ENCODE measurements at regions not wholly inside any gene's neighbourhood (a gene's known extent, or its start where the extent isn't known, plus 50 kb on each side); places are given as distances from the start of the nearest gene placed in this dataset.

- no peaks in the 10 kb centered on the region for H3K9me3 ChIP-seq (replicated peaks; ENCODE audit: low read length)
- no peak overlapping the region for H3K4me3 ChIP-seq (ENCODE audit: low read length)
- no peaks in the 10 kb centered on the region for H3K36me3 ChIP-seq (ENCODE audit: insufficient read depth, low read length)
- H3K4me1 ChIP-seq (ENCODE audit: control insufficient read depth, insufficient read depth, low read length), result peaks cover 5% of the 10 kb centered on the region
- peaks cover 2% of the 10 kb centered on the region for H3K27me3 ChIP-seq (ENCODE audit: control insufficient read depth, insufficient read depth, low read length)
- no peak overlapping the region for H3K4me2 ChIP-seq (ENCODE audit: low read length)
- no peak overlapping the region for H3K9ac ChIP-seq (ENCODE audit: low read depth, low read length)
Measured at GRCh38 chr13:34340534-34340933, 522.6 kb downstream of the RFC3 start.

- Histone ChIP-seq H3K27me3 (ENCODE audit: control insufficient read depth, insufficient read depth, low read length) (no peaks in the 10 kb centered on the region), H3K9ac (ENCODE audit: low read depth, low read length) (no peak overlapping the region), H3K4me1 (ENCODE audit: control insufficient read depth, insufficient read depth, low read length) (peaks cover 6% of the 10 kb centered on the region), H3K4me2 (ENCODE audit: low read length) (no peak overlapping the region), H3K9me3 (replicated peaks; ENCODE audit: low read length) (no peaks in the 10 kb centered on the region), H3K36me3 (ENCODE audit: insufficient read depth, low read length) (no peaks in the 10 kb centered on the region), H3K4me3 (ENCODE audit: low read length) (no peak overlapping the region)
Measured at GRCh38 chr13:34343413-34343940, 525.5 kb downstream of the RFC3 start.

DNA sequence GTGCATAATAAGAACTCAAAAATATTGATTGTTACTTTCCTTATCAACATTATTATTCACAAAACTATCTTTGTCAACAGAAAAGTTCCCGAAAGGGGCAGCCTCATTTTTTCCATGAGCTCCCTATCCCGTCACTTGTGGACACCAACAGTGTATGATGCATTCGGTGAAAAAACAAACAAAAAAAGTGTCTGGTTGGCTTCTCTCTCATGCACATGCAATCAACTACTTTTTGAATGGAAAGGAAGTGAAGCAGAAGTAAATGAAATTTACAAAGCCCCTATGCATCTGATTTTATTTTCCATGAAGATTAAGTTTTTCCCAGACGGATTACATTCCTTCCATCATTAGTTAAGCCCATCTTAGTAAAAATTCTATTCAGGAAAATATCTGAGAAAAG, 526.9 kb downstream of the RFC3 start:
- Histone ChIP-seq H3K4me3 (ENCODE audit: low read length) (no peak overlapping the region), H3K27me3 (ENCODE audit: control insufficient read depth, insufficient read depth, low read length) (no peaks in the 10 kb centered on the region), H3K4me1 (ENCODE audit: control insufficient read depth, insufficient read depth, low read length) (peaks cover 18% of the 10 kb centered on the region), H3K36me3 (ENCODE audit: insufficient read depth, low read length) (no peaks in the 10 kb centered on the region), H3K9me3 (replicated peaks; ENCODE audit: low read length) (no peaks in the 10 kb centered on the region), H3K4me2 (ENCODE audit: low read length) (no peak overlapping the region), H3K9ac (ENCODE audit: low read depth, low read length) (no peak overlapping the region)

DNA sequence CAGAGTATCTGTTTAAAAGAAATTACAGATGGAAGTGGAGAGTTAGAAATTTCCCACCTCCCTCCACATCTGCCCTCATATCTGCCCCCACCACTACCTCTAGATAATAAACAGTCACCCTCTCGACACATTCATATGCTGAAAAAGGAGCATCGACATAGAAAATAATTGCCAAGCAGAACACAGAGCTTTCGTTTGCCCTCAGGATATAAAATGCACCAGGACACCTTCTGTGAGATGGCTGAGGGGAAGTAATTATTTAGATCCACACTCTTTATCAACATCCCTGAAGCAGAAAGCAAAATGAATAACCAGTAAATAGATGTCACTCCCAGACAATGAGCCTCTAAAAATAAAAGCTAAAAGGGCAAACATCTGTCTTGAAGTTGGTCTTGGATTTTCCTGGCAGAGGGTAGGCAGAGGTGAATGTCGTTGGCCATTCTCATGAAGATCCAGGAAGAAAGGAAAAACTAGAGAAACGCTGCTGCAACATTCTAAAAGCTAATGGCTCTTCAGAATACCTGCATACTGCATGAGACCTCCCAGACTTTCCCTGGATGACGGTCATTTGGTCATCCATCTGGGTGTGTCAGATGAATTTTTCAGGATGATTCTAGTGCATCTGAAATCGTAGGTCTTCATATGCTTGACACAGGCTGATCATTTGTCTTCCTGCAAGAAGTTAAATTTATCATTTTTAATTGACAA, 527.5 kb downstream of the RFC3 start:
- Histone ChIP-seq H3K4me1 (ENCODE audit: control insufficient read depth, insufficient read depth, low read length) (peaks cover 20% of the 10 kb centered on the region), H3K4me3 (ENCODE audit: low read length) (no peak overlapping the region), H3K4me2 (ENCODE audit: low read length) (no peak overlapping the region), H3K36me3 (ENCODE audit: insufficient read depth, low read length) (no peaks in the 10 kb centered on the region), H3K27me3 (ENCODE audit: control insufficient read depth, insufficient read depth, low read length) (no peaks in the 10 kb centered on the region), H3K9ac (ENCODE audit: low read depth, low read length) (no peak overlapping the region), H3K9me3 (replicated peaks; ENCODE audit: low read length) (no peaks in the 10 kb centered on the region)

GRCh38 chr13:34346626-34347025, 528.7 kb downstream of the RFC3 start:
- H3K9ac ChIP-seq (ENCODE audit: low read depth, low read length), result no peak overlapping the region
- no peak overlapping the region for H3K4me2 ChIP-seq (ENCODE audit: low read length)
- H3K4me3 ChIP-seq (ENCODE audit: low read length), result no peak overlapping the region
- H3K27me3 ChIP-seq (ENCODE audit: control insufficient read depth, insufficient read depth, low read length), result no peaks in the 10 kb centered on the region
- H3K4me1 ChIP-seq (ENCODE audit: control insufficient read depth, insufficient read depth, low read length), result peaks cover 17% of the 10 kb centered on the region
- H3K36me3 ChIP-seq (ENCODE audit: insufficient read depth, low read length), result no peaks in the 10 kb centered on the region
- H3K9me3 ChIP-seq (replicated peaks; ENCODE audit: low read length), result no peaks in the 10 kb centered on the region

DNA sequence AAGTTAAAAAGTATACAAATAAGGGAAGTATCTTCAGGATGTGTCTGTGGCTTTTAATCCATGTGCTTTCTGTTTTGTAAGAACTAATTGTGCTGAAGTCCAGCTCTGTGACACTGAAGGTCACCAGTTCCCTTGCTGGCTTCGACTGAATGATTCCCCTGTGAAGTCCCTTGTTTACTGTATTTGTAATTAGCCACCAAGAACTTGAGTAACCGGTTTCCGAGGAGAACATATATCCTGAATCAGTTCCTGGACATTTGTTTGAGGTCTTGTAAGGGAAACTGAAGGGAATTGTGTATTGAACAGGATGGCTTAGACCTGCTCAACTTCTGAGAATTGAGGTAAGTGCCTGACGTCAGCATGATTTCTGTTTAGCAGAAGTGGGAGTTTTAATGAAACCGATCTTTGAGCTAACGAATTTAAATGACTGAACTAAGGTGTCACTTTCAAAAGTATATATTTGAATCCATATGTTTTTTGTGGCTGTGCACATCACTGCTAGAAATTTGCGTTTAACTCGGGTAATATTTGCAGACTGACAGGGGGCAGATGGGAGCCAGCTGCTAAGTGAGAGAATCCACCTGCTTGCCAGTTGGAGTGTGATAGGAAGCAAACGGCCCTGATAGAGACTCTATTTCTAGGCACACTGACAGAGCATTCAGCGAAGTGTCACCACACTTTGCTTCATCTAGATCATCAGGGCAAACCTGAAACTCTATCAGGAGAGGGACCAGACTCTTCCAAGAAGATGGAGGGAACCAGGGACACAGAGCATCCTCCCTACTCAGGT, 530.0 kb downstream of the RFC3 start:
- Histone ChIP-seq H3K4me1 (ENCODE audit: control insufficient read depth, insufficient read depth, low read length) (peaks cover 17% of the 10 kb centered on the region), H3K36me3 (ENCODE audit: insufficient read depth, low read length) (no peaks in the 10 kb centered on the region), H3K9ac (ENCODE audit: low read depth, low read length) (no peak overlapping the region), H3K27me3 (ENCODE audit: control insufficient read depth, insufficient read depth, low read length) (no peaks in the 10 kb centered on the region), H3K9me3 (replicated peaks; ENCODE audit: low read length) (no peaks in the 10 kb centered on the region), H3K4me2 (ENCODE audit: low read length) (no peak overlapping the region), H3K4me3 (ENCODE audit: low read length) (no peak overlapping the region)

GRCh38 chr13:34349091-34349722, 531.3 kb downstream of the RFC3 start:
- Histone ChIP-seq H3K4me2 (ENCODE audit: low read length) (peak overlapping the region; percentile 24), H3K36me3 (ENCODE audit: insufficient read depth, low read length) (no peaks in the 10 kb centered on the region), H3K27me3 (ENCODE audit: control insufficient read depth, insufficient read depth, low read length) (no peaks in the 10 kb centered on the region), H3K4me3 (ENCODE audit: low read length) (no peak overlapping the region), H3K9ac (ENCODE audit: low read depth, low read length) (no peak overlapping the region), H3K4me1 (ENCODE audit: control insufficient read depth, insufficient read depth, low read length) (peaks cover 17% of the 10 kb centered on the region), H3K9me3 (replicated peaks; ENCODE audit: low read length) (no peaks in the 10 kb centered on the region)

DNA sequence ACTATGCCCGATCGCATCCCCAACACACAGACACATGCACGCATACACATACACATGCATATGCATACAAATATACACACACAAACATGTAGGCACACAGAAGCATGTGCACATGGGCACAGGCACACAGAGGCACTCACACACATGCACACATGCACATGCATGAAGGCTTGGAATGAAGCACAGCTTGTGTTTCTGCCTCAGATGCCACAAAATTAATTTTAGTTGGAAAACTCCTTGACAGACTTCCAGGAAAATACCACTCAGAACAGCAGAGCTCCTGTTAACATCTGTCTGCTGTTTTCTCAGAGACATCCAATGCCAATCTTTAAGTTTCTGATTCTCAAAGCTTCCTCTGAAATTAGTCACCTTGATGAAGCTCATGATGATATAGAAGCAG, 532.7 kb downstream of the RFC3 start:
- Histone ChIP-seq H3K27me3 (ENCODE audit: control insufficient read depth, insufficient read depth, low read length) (no peaks in the 10 kb centered on the region), H3K4me3 (ENCODE audit: low read length) (no peak overlapping the region), H3K4me2 (ENCODE audit: low read length) (no peak overlapping the region), H3K9ac (ENCODE audit: low read depth, low read length) (no peak overlapping the region), H3K4me1 (ENCODE audit: control insufficient read depth, insufficient read depth, low read length) (peaks cover 17% of the 10 kb centered on the region), H3K9me3 (replicated peaks; ENCODE audit: low read length) (no peaks in the 10 kb centered on the region), H3K36me3 (ENCODE audit: insufficient read depth, low read length) (no peaks in the 10 kb centered on the region)

DNA sequence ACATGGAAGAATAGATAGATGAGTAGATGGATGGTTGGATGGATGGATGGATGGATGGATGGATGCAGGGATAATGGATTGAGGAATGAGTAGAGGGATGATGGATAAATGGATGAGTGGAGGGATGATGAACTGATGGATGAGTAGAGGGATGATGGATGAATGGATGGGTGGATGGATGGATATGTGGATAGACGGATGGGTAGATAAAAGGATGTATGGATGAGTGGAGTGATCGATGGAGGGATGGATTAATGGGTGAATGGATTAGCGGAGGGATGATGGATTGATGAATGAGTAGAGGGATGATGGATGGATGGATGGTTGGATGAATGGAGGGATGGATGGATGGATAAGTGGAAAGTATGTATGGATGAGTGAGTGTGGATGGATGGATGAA, 533.2 kb downstream of the RFC3 start:
- no peaks in the 10 kb centered on the region for H3K36me3 ChIP-seq (ENCODE audit: insufficient read depth, low read length)
- peaks cover 18% of the 10 kb centered on the region for H3K4me1 ChIP-seq (ENCODE audit: control insufficient read depth, insufficient read depth, low read length)
- no peaks in the 10 kb centered on the region for H3K27me3 ChIP-seq (ENCODE audit: control insufficient read depth, insufficient read depth, low read length)
- no peaks in the 10 kb centered on the region for H3K9me3 ChIP-seq (replicated peaks; ENCODE audit: low read length)
- H3K4me2 ChIP-seq (ENCODE audit: low read length), result no peak overlapping the region
- no peak overlapping the region for H3K4me3 ChIP-seq (ENCODE audit: low read length)
- H3K9ac ChIP-seq (ENCODE audit: low read depth, low read length), result no peak overlapping the region

DNA sequence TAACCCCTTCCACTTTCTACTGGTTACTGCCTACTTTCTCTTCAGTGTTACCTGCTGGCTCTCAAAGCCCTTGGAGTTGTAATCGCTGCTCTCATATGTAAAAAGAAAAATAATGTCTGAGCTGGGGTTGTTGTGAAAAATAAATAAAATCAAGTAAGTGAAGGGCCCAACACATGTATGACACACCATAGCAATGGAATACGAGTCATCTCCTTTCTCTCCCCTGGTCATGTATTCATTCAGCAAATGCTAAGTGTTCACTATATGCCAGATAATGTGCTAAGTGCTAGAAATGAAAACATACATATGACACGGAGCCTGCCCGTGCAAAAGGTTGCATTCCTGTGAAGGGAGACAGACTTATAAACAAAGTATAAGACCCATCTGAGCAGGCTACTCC, 535.0 kb downstream of the RFC3 start:
- no peak overlapping the region for H3K4me2 ChIP-seq (ENCODE audit: low read length)
- no peaks in the 10 kb centered on the region for H3K27me3 ChIP-seq (ENCODE audit: control insufficient read depth, insufficient read depth, low read length)
- H3K4me1 ChIP-seq (ENCODE audit: control insufficient read depth, insufficient read depth, low read length), result peaks cover 36% of the 10 kb centered on the region
- H3K9me3 ChIP-seq (replicated peaks; ENCODE audit: low read length), result no peaks in the 10 kb centered on the region
- H3K9ac ChIP-seq (ENCODE audit: low read depth, low read length), result no peak overlapping the region
- no peaks in the 10 kb centered on the region for H3K36me3 ChIP-seq (ENCODE audit: insufficient read depth, low read length)
- no peak overlapping the region for H3K4me3 ChIP-seq (ENCODE audit: low read length)

- Histone ChIP-seq H3K4me1 (ENCODE audit: control insufficient read depth, insufficient read depth, low read length) (peaks cover 38% of the 10 kb centered on the region), H3K9me3 (replicated peaks; ENCODE audit: low read length) (no peaks in the 10 kb centered on the region), H3K4me2 (ENCODE audit: low read length) (peak overlapping the region; percentile 73), H3K4me3 (ENCODE audit: low read length) (peak overlapping the region; percentile 12), H3K9ac (ENCODE audit: low read depth, low read length) (peak overlapping the region; percentile 37), H3K36me3 (ENCODE audit: insufficient read depth, low read length) (no peaks in the 10 kb centered on the region), H3K27me3 (ENCODE audit: control insufficient read depth, insufficient read depth, low read length) (no peaks in the 10 kb centered on the region)
Measured at GRCh38 chr13:34356686-34357434, 538.9 kb downstream of the RFC3 start.

Data from skeletal muscle satellite cell (primary cell).